Renal cortex interstitium (tissue), 11 donors: ENCODE measurements at regions not wholly inside any gene's neighbourhood (a gene's known extent, or its start where the extent isn't known, plus 50 kb on each side); places are given as distances from the start of the nearest gene placed in this dataset.
"Not testable (repeated sequence)": the region's sequence is repeated elsewhere in the genome, so short reads cannot be mapped to it uniquely, and the experiment has no call there.

Experiments used
- DNase-seq, 11 donors: peaks; one replicate each; pipeline ENCODE4 v3.0.0-alpha.2; 2013; ENCODE audit warnings: low read depth in 9 of 11, low spot score in 4 of 11; ENCODE audit errors: extremely low read depth in 1 of 11

GRCh38 chr12:24695657-24696329 is 253.1 kb downstream of the BCAT1 start:
- DNase-seq, result no peak

- no peak for DNase-seq
These were observed 253.8 kb downstream of the BCAT1 start for GRCh38 chr12:24695103-24695502.

- DNase-seq, result no peak
These were observed 260.3 kb downstream of the BCAT1 start for GRCh38 chr12:24688601-24689000.

GRCh38 chr12:24681570-24681969 is 267.3 kb downstream of the BCAT1 start:
- DNase-seq, result no peak

- DNase-seq, result no peak
These were observed 269.8 kb downstream of the BCAT1 start for GRCh38 chr12:24679126-24679525.

GRCh38 chr12:24678436-24678835 is 270.5 kb downstream of the BCAT1 start:
- DNase-seq, result no peak

- DNase-seq, result no peak
These were observed 280.3 kb downstream of the BCAT1 start for GRCh38 chr12:24668563-24668962.

GRCh38 chr12:24664161-24664880 is 284.6 kb downstream of the BCAT1 start:
- DNase-seq, result no peak

- no peak for DNase-seq
These were observed 287.2 kb downstream of the BCAT1 start for GRCh38 chr12:24661657-24662096.

GRCh38 chr12:24659016-24659415 is 289.9 kb downstream of the BCAT1 start:
- no peak for DNase-seq

GRCh38 chr12:24654344-24654743 is 294.6 kb downstream of the BCAT1 start:
- DNase-seq, result not testable (repeated sequence)

- no peak for DNase-seq
These were observed 299.3 kb downstream of the BCAT1 start for GRCh38 chr12:24649634-24650033.

GRCh38 chr12:24649209-24649608 is 299.7 kb downstream of the BCAT1 start:
- no peak for DNase-seq

GRCh38 chr12:24645254-24645653 is 303.6 kb downstream of the BCAT1 start:
- DNase-seq, result no peak

GRCh38 chr12:24643120-24644119 is 305.5 kb downstream of the BCAT1 start:
- DNase-seq, result no peak

- DNase-seq, result no peak
These were observed 309.3 kb downstream of the BCAT1 start for GRCh38 chr12:24639641-24640040.

GRCh38 chr12:24632466-24632865 is 316.4 kb downstream of the BCAT1 start:
- DNase-seq, result no peak

- no peak for DNase-seq
These were observed 317.1 kb downstream of the BCAT1 start for GRCh38 chr12:24631676-24632426.

GRCh38 chr12:24630856-24631255 is 318.0 kb downstream of the BCAT1 start:
- no peak for DNase-seq
